Loucy (cell line): ENCODE measurements at regions not wholly inside any gene's neighbourhood (a gene's known extent, or its start where the extent isn't known, plus 50 kb on each side); places are given as distances from the start of the nearest gene placed in this dataset.

Experiments
- H2AFZ ChIP-seq: fragments of 200-600 bp; sonication (generic); 2 replicates; pipeline ENCODE4 v1.6.0; 2016; ENCODE audit warnings: antibody characterized with exemption, mild to moderate bottlenecking, low read length, moderate library complexity
- H3F3A ChIP-seq: fragments of 200-600 bp; 2 replicates; pipeline ENCODE4 v1.6.0; 2016; ENCODE audit warnings: antibody characterized with exemption, low read depth, mild to moderate bottlenecking
- H3K27me3 ChIP-seq: fragments of 200-600 bp; sonication (generic); 2 replicates; pipeline ENCODE4 v1.6.1; 2014; ENCODE audit warnings: low read length, mild to moderate bottlenecking; ENCODE audit not compliant: insufficient read depth, poor library complexity, severe bottlenecking
- H3K36me3 ChIP-seq: fragments of 200-600 bp; sonication (generic); 2 replicates; pipeline ENCODE4 v1.6.1; 2016; ENCODE audit warnings: low read length; ENCODE audit not compliant: insufficient read depth
- H3K4me1 ChIP-seq: fragments of 200-600 bp; sonication (generic); 2 replicates; pipeline ENCODE4 v1.5.1; 2014; ENCODE audit warnings: low read length, mild to moderate bottlenecking; ENCODE audit not compliant: insufficient read depth, poor library complexity, severe bottlenecking
- H3K4me2 ChIP-seq: fragments of 200-600 bp; sonication (generic); 2 replicates; pipeline ENCODE4 v1.6.0; 2014; ENCODE audit warnings: antibody characterized with exemption, low read length, low read depth, mild to moderate bottlenecking; ENCODE audit not compliant: poor library complexity, severe bottlenecking
- H3K4me3 ChIP-seq: fragments of 200-600 bp; sonication (generic); 2 replicates; pipeline ENCODE4 v1.5.1; 2014; ENCODE audit warnings: low read length, mild to moderate bottlenecking, mixed read lengths; ENCODE audit not compliant: poor library complexity, severe bottlenecking
- H3K79me2 ChIP-seq: fragments of 200-600 bp; sonication (generic); 2 replicates; pipeline ENCODE4 v1.6.1; 2014; ENCODE audit warnings: low read length; ENCODE audit not compliant: insufficient read depth
- H3K9ac ChIP-seq: fragments of 200-600 bp; sonication (generic); 2 replicates; pipeline ENCODE4 v1.6.0; 2014; ENCODE audit warnings: mild to moderate bottlenecking, low read depth, low read length, moderate library complexity; ENCODE audit not compliant: poor library complexity, severe bottlenecking
- H3K9me2 ChIP-seq: fragments of 200-600 bp; sonication (generic); replicated peaks from 2 replicates; pipeline ENCODE4 v1.6.1; 2016; ENCODE audit warnings: low read depth, low read length, mixed read lengths
- H3K9me3 ChIP-seq: fragments of 200-600 bp; sonication (generic); 2 replicates; pipeline ENCODE4 v1.6.1; 2014; ENCODE audit warnings: mild to moderate bottlenecking, antibody characterized with exemption, low read length, low read depth; ENCODE audit not compliant: insufficient read depth
- H4K20me1 ChIP-seq: fragments of 200-600 bp; sonication (generic); 2 replicates; pipeline ENCODE4 v1.6.0; 2014; ENCODE audit warnings: antibody characterized with exemption, low read length, mild to moderate bottlenecking; ENCODE audit not compliant: insufficient read depth, poor library complexity, severe bottlenecking
- EZH2phosphoT487 ChIP-seq: fragments of 200-600 bp; IDR thresholded peaks from 2 replicates; pipeline ENCODE4 v1.6.1; 2018; ENCODE audit warnings: antibody characterized with exemption, mild to moderate bottlenecking, moderate library complexity, borderline replicate concordance
- TF ChIP-seq, protein P1 (sequence below): fragments of 200-600 bp; sonication (generic); conservative IDR thresholded peaks from 2 replicates; pipeline ENCODE4 v1.5.1; 2014; ENCODE audit warnings: mild to moderate bottlenecking, antibody characterized with exemption, low read length

DNA sequence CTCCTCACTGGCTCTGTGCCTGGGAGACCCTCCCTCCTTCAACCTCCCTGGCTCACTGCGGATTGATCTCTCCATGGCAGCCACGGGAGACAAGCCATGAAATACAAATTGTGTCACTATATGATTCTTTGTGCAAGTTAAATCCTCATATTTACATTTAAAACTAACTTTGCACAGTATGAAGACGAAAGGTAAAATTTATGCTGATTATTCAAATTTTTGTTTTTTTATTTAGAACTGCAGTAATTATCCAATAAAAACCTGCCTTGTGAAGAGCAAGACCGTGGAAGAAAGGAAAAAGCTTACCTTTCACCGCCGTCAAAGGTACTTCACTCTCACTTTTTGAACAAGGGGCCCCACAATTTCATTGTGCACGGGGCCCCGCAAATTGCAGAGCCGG, 436.9 kb downstream of the EIPR1 start:
- no peaks in the 10 kb centered on the region for H3K9me2 ChIP-seq

DNA sequence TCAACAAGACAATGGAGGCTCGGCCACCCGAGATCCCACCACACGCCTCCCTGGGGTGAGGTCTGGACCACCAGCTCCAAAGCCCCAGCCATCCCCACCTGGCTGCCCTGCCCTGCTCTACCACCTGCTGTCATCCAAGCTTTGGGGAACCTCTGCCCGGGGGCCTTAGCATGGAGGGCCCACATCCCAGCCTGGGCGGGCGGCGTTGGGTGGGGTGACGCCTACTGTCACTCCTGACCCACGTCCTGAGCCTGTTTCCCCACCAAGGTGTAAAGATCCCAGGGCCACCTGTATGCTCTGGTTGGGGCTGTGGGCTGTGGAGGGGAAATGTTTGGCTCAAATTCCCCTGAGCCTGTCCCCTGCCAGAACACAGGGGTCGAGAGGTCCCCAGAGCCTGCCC, 437.6 kb downstream of the EIPR1 start:
- no peaks in the 10 kb centered on the region for H3K36me3 ChIP-seq
- H3F3A ChIP-seq, result no peaks in the 10 kb centered on the region
- no peak overlapping the region for H3K4me2 ChIP-seq
- no peaks in the 10 kb centered on the region for H3K9me2 ChIP-seq
- H3K27me3 ChIP-seq, result no peaks in the 10 kb centered on the region
- no peak overlapping the region for H2AFZ ChIP-seq
- TF ChIP-seq EZH2phosphoT487, result no peak
- TF ChIP-seq, protein P1, sequence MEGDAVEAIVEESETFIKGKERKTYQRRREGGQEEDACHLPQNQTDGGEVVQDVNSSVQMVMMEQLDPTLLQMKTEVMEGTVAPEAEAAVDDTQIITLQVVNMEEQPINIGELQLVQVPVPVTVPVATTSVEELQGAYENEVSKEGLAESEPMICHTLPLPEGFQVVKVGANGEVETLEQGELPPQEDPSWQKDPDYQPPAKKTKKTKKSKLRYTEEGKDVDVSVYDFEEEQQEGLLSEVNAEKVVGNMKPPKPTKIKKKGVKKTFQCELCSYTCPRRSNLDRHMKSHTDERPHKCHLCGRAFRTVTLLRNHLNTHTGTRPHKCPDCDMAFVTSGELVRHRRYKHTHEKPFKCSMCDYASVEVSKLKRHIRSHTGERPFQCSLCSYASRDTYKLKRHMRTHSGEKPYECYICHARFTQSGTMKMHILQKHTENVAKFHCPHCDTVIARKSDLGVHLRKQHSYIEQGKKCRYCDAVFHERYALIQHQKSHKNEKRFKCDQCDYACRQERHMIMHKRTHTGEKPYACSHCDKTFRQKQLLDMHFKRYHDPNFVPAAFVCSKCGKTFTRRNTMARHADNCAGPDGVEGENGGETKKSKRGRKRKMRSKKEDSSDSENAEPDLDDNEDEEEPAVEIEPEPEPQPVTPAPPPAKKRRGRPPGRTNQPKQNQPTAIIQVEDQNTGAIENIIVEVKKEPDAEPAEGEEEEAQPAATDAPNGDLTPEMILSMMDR, result no peak
- H3K9ac ChIP-seq, result no peak overlapping the region
- H3K79me2 ChIP-seq, result no peaks in the 10 kb centered on the region
- H4K20me1 ChIP-seq, result no peaks in the 10 kb centered on the region
- no peaks in the 10 kb centered on the region for H3K4me1 ChIP-seq
- H3K4me3 ChIP-seq, result no peak overlapping the region
- peaks cover 8% of the 10 kb centered on the region; the same call in 1 of the 2 replicates for H3K9me3 ChIP-seq

More for the DNA sequence above, 436.9 kb downstream of the EIPR1 start:
- peaks cover 7% of the 10 kb centered on the region; the same call in 1 of the 2 replicates for H3K9me3 ChIP-seq
- no peaks in the 10 kb centered on the region for H3K36me3 ChIP-seq
- no peak overlapping the region for H3K9ac ChIP-seq
- no peaks in the 10 kb centered on the region for H3K4me1 ChIP-seq
- H3K79me2 ChIP-seq, result no peaks in the 10 kb centered on the region
- H3K4me3 ChIP-seq, result no peak overlapping the region
- no peak for TF ChIP-seq EZH2phosphoT487
- TF ChIP-seq, protein P1, result no peak
- H3K4me2 ChIP-seq, result no peak overlapping the region
- no peak overlapping the region for H2AFZ ChIP-seq
- H3F3A ChIP-seq, result no peaks in the 10 kb centered on the region
- H3K27me3 ChIP-seq, result no peaks in the 10 kb centered on the region
- no peaks in the 10 kb centered on the region for H4K20me1 ChIP-seq

DNA sequence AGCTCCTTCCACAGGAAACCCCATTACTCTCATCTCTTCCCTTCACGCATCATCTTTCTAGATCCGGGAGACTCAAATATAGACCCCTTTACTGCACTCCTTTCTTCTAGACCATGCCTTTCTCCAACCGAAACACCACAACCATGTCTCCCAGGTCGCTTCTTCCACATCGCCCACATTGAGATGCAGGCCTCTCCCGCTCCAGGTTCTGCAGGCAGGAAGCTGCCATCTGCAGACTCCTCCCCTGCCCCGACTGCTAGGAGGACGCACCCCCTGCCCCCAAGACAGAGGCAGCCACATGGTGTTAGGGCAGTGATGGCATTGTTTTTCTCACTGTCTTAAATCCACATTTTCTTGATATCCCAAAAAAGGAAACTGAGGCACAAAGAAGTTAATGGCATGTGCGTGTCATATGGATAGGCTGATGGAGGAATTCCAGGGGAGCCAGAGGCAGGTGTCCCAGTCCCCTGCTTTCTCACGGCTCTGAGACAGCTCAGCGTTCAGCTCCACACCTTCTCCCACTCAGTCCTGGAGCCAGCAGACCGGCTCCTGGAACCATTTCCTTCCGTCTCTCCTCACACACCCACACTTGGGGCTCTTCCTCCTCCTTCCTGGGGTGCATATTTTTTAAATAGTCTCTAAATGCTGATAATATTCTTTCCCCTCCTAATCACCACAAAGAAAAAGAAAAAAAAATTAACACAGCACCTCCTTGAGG, 438.4 kb downstream of the EIPR1 start:
- Histone ChIP-seq H3K4me3 (no peak overlapping the region), H3K4me2 (no peak overlapping the region), H3K36me3 (no peaks in the 10 kb centered on the region), H3K9ac (no peak overlapping the region), H4K20me1 (no peaks in the 10 kb centered on the region), H2AFZ (no peak overlapping the region), H3F3A (no peaks in the 10 kb centered on the region), H3K27me3 (no peaks in the 10 kb centered on the region), H3K4me1 (no peaks in the 10 kb centered on the region), H3K9me3 (peaks cover 6% of the 10 kb centered on the region; the same call in 1 of the 2 replicates), H3K79me2 (no peaks in the 10 kb centered on the region), H3K9me2 (no peaks in the 10 kb centered on the region)
- TF ChIP-seq EZH2phosphoT487, result no peak
- TF ChIP-seq, protein P1, result no peak
